MM.1S (cell line): ENCODE measurements at regions not wholly inside any gene's neighbourhood (a gene's known extent, or its start where the extent isn't known, plus 50 kb on each side); places are given as distances from the start of the nearest gene placed in this dataset.

Source experiments
- CTCF ChIP-seq: fragments of 300-600 bp; sonication (generic); IDR thresholded peaks from 2 replicates; pipeline ENCODE4 v1.5.1; 2016; ENCODE audit warnings: antibody characterized with exemption, low read length, mixed read lengths
- EZH2phosphoT487 ChIP-seq: fragments of 300-600 bp; sonication (generic); IDR thresholded peaks from 2 replicates; pipeline ENCODE4 v1.6.1; 2018; ENCODE audit warnings: antibody characterized with exemption, low read length

DNA sequence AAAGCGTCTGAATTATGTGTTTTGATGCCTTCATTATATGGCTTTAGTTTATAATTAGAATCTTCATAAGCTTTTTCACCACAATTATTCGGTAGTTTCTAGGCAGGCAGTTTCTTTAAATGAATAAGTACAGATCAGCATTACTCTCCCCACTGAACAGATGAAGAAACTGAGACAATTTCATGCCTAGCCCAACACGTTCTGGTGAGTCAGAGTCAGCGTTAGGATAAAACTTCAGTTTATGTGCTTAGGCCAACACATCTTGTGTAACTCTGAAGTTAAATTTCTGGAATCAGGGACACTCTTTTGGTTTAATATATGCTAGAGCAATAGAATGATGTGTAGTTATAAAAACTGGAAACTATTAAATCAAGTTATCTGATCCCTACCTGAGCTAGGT lies 186.7 kb upstream of the ELL2 start:
- TF ChIP-seq CTCF (no peak), EZH2phosphoT487 (no peak)
